ENCODE measurements at regions not wholly inside any gene's neighbourhood (a gene's known extent, or its start where the extent isn't known, plus 50 kb on each side); places are given as distances from the start of the nearest gene placed in this dataset.

- TF ChIP-seq USF1 (IDR thresholded peaks at IDR 0.05) (no peak), RAD21 (IDR thresholded peaks at IDR 0.05; ENCODE audit: low read depth) (no peak)
- TF ChIP-seq, protein P1, sequence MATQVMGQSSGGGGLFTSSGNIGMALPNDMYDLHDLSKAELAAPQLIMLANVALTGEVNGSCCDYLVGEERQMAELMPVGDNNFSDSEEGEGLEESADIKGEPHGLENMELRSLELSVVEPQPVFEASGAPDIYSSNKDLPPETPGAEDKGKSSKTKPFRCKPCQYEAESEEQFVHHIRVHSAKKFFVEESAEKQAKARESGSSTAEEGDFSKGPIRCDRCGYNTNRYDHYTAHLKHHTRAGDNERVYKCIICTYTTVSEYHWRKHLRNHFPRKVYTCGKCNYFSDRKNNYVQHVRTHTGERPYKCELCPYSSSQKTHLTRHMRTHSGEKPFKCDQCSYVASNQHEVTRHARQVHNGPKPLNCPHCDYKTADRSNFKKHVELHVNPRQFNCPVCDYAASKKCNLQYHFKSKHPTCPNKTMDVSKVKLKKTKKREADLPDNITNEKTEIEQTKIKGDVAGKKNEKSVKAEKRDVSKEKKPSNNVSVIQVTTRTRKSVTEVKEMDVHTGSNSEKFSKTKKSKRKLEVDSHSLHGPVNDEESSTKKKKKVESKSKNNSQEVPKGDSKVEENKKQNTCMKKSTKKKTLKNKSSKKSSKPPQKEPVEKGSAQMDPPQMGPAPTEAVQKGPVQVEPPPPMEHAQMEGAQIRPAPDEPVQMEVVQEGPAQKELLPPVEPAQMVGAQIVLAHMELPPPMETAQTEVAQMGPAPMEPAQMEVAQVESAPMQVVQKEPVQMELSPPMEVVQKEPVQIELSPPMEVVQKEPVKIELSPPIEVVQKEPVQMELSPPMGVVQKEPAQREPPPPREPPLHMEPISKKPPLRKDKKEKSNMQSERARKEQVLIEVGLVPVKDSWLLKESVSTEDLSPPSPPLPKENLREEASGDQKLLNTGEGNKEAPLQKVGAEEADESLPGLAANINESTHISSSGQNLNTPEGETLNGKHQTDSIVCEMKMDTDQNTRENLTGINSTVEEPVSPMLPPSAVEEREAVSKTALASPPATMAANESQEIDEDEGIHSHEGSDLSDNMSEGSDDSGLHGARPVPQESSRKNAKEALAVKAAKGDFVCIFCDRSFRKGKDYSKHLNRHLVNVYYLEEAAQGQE (IDR thresholded peaks at IDR 0.05; ENCODE audit: low read depth): no peak
Measured at GRCh38 chr1:79089946-79090345, 83.4 kb upstream of the ADGRL4 start.
